MM.1S (cell line): ENCODE measurements at regions not wholly inside any gene's neighbourhood (a gene's known extent, or its start where the extent isn't known, plus 50 kb on each side); places are given as distances from the start of the nearest gene placed in this dataset.

ENCODE experiments used
- DNase-seq: peaks from one replicate; pipeline ENCODE4 v3.0.0-alpha.2; 2015
- H2AFZ ChIP-seq: fragments of 300-600 bp; sonication (generic); 2 replicates; pipeline ENCODE4 v1.6.0; 2016; ENCODE audit warnings: antibody characterized with exemption, low read length
- H3F3A ChIP-seq: fragments of 300-600 bp; sonication (generic); 2 replicates; pipeline ENCODE4 v1.6.1; 2016; ENCODE audit warnings: mild to moderate bottlenecking, antibody characterized with exemption, low read length, moderate library complexity, mixed read lengths; ENCODE audit not compliant: insufficient read depth
- H3K27ac ChIP-seq: fragments of 300-600 bp; sonication (generic); 2 replicates; pipeline ENCODE4 v1.5.1; 2016; ENCODE audit warnings: mild to moderate bottlenecking, low read length
- H3K27me3 ChIP-seq: fragments of 300-600 bp; sonication (generic); replicated peaks from 2 replicates; pipeline ENCODE4 v1.6.0; 2016; ENCODE audit warnings: low read length; ENCODE audit not compliant: insufficient read depth
- H3K36me3 ChIP-seq: fragments of 300-600 bp; sonication (generic); replicated peaks from 2 replicates; pipeline ENCODE4 v1.6.1; 2016; ENCODE audit warnings: mild to moderate bottlenecking, low read length, mixed read lengths; ENCODE audit not compliant: insufficient read depth
- H3K4me1 ChIP-seq: fragments of 300-600 bp; sonication (generic); 2 replicates; pipeline ENCODE4 v1.6.1; 2016; ENCODE audit warnings: low read length, mixed read lengths
- H3K4me2 ChIP-seq: fragments of 300-600 bp; sonication (generic); 2 replicates; pipeline ENCODE4 v1.6.0; 2016; ENCODE audit warnings: low read depth, low read length
- H3K4me3 ChIP-seq: fragments of 300-600 bp; sonication (generic); 2 replicates; pipeline ENCODE4 v1.5.1; 2016; ENCODE audit warnings: low read length, mixed read lengths
- H3K79me2 ChIP-seq: fragments of 300-600 bp; sonication (generic); 2 replicates; pipeline ENCODE4 v1.6.1; 2016; ENCODE audit warnings: mixed run types, low read length, mixed read lengths
- H3K9ac ChIP-seq: fragments of 300-600 bp; sonication (generic); 2 replicates; pipeline ENCODE4 v1.6.1; 2016; ENCODE audit warnings: low read length, mixed read lengths
- H3K9me2 ChIP-seq: fragments of 300-600 bp; sonication (generic); replicated peaks from 2 replicates; pipeline ENCODE4 v1.6.1; 2016; ENCODE audit warnings: mild to moderate bottlenecking, low read length, mixed read lengths; ENCODE audit not compliant: insufficient read depth
- H3K9me3 ChIP-seq: fragments of 300-600 bp; sonication (generic); replicated peaks from 2 replicates; pipeline ENCODE4 v1.6.1; 2016; ENCODE audit warnings: mild to moderate bottlenecking, low read length, mixed read lengths; ENCODE audit not compliant: insufficient read depth
- H4K20me1 ChIP-seq: fragments of 300-600 bp; sonication (generic); 2 replicates; pipeline ENCODE4 v1.6.1; 2016; ENCODE audit warnings: mild to moderate bottlenecking, low read length, moderate library complexity, mixed read lengths; ENCODE audit not compliant: insufficient read depth
- CTCF ChIP-seq: fragments of 300-600 bp; sonication (generic); IDR thresholded peaks from 2 replicates; pipeline ENCODE4 v1.5.1; 2016; ENCODE audit warnings: antibody characterized with exemption, low read length, mixed read lengths
- EZH2 ChIP-seq: fragments of 300-600 bp; sonication (generic); optimal IDR thresholded peaks from 2 replicates; pipeline ENCODE3; 2017; ENCODE audit warnings: low read depth, mild to moderate bottlenecking, antibody characterized with exemption, low read length, mixed read lengths
- EZH2phosphoT487 ChIP-seq: fragments of 300-600 bp; sonication (generic); IDR thresholded peaks from 2 replicates; pipeline ENCODE4 v1.6.1; 2018; ENCODE audit warnings: antibody characterized with exemption, low read length

- Histone ChIP-seq H2AFZ (no peak overlapping the region), H3K27me3 (no peaks in the 10 kb centered on the region), H3K4me3 (no peak overlapping the region), H3K27ac (no peak overlapping the region), H3K36me3 (no peaks in the 10 kb centered on the region), H3K9ac (no peak overlapping the region), H3K4me1 (no peaks in the 10 kb centered on the region), H4K20me1 (no peaks in the 10 kb centered on the region), H3K4me2 (no peak overlapping the region), H3K79me2 (no peaks in the 10 kb centered on the region), H3K9me3 (no peaks in the 10 kb centered on the region), H3F3A (no peaks in the 10 kb centered on the region), H3K9me2 (no peaks in the 10 kb centered on the region)
- TF ChIP-seq EZH2phosphoT487: no peak
- no peak for TF ChIP-seq EZH2
- no peak for TF ChIP-seq CTCF
- DNase-seq: no peak
Measured at GRCh38 chr13:107801621-107802020, 413.7 kb downstream of the LIG4 start.

- no peaks in the 10 kb centered on the region for H3K36me3 ChIP-seq
- no peak for DNase-seq
Measured at GRCh38 chr13:107799001-107799400, 416.3 kb downstream of the LIG4 start.

GRCh38 chr13:107790397-107790796, 424.9 kb downstream of the LIG4 start:
- TF ChIP-seq CTCF: no peak
- TF ChIP-seq EZH2: no peak
- TF ChIP-seq EZH2phosphoT487: no peak
- H3K4me3 ChIP-seq: no peak overlapping the region
- no peaks in the 10 kb centered on the region for H3K9me2 ChIP-seq
- H3F3A ChIP-seq: no peaks in the 10 kb centered on the region
- H3K9me3 ChIP-seq: no peaks in the 10 kb centered on the region
- H3K27ac ChIP-seq: no peak overlapping the region
- H3K27me3 ChIP-seq: no peaks in the 10 kb centered on the region
- H3K79me2 ChIP-seq: no peaks in the 10 kb centered on the region
- H3K9ac ChIP-seq: no peak overlapping the region
- no peak overlapping the region for H2AFZ ChIP-seq
- DNase-seq: no peak
- no peaks in the 10 kb centered on the region for H4K20me1 ChIP-seq
- no peaks in the 10 kb centered on the region for H3K36me3 ChIP-seq
- no peaks in the 10 kb centered on the region for H3K4me1 ChIP-seq
- H3K4me2 ChIP-seq: no peak overlapping the region

More at GRCh38 chr13:107799001-107799400, 416.3 kb downstream of the LIG4 start:
- Histone ChIP-seq H3K9me2 (no peaks in the 10 kb centered on the region), H3F3A (no peaks in the 10 kb centered on the region), H3K4me2 (no peak overlapping the region), H3K79me2 (no peaks in the 10 kb centered on the region), H3K4me1 (no peaks in the 10 kb centered on the region), H3K27me3 (no peaks in the 10 kb centered on the region), H3K4me3 (no peak overlapping the region), H3K27ac (no peak overlapping the region), H2AFZ (no peak overlapping the region), H3K9me3 (no peaks in the 10 kb centered on the region), H3K9ac (no peak overlapping the region), H4K20me1 (no peaks in the 10 kb centered on the region)
- TF ChIP-seq EZH2phosphoT487 (no peak), CTCF (no peak), EZH2 (no peak)
